GM10248 (cell line): ENCODE measurements at regions not wholly inside any gene's neighbourhood (a gene's known extent, or its start where the extent isn't known, plus 50 kb on each side); places are given as distances from the start of the nearest gene placed in this dataset.

Experiments used
- CTCF ChIA-PET: fragments of 300-600 bp; sonication (Branson Sonifier 250); formaldehyde crosslinking; extraction: SDS; loops from one replicate; lab custom pipeline; 2021; ENCODE audit warnings: antibody characterized with exemption; lab: Yijun Ruan, JAX
- POLR2A ChIA-PET: fragments of 350-650 bp; sonication (Branson Sonifier 250); formaldehyde crosslinking; extraction: SDS; loops from one replicate; lab custom pipeline; 2020; ENCODE audit warnings: antibody characterized with exemption; lab: Yijun Ruan, JAX
- DNase-seq: peaks from one replicate; pipeline ENCODE4 v3.0.0; 2012; ENCODE audit errors: extremely low spot score
- TF ChIP-seq, protein P1 (sequence below): IDR thresholded peaks from 2 replicates; pipeline ENCODE4 v1.5.1; 2012; ENCODE audit warnings: mild to moderate bottlenecking, low read depth; ENCODE audit errors: extremely low read depth, missing control alignments, control extremely low read depth

DNA sequence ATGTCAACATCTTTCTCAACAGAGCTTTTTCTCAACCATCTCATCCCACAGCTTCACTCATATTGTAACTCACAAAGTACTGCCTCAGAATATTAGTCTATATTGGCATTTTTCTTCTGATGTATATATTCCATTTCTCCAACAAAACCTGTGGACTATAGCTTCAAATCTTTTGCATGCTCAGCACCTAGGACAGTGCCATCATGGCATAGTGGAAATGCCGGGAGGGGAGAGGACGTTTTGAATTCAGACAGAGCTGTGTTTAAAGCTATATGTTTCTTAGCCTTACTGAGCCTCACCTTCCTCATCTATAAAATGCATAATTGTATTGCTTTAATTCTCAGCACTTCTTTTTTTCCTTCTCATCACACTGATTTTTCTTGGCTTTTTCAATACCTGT is 452.6 kb downstream of the GALC start:
- ChIA-PET CTCF (interaction anchor here (1.2 kb wide), 1 partner anchor 10 kb away, joined by 3 read pairs; no protein-coding TSS in a partner anchor), POLR2A (no interaction called here)
- TF ChIP-seq, protein P1, sequence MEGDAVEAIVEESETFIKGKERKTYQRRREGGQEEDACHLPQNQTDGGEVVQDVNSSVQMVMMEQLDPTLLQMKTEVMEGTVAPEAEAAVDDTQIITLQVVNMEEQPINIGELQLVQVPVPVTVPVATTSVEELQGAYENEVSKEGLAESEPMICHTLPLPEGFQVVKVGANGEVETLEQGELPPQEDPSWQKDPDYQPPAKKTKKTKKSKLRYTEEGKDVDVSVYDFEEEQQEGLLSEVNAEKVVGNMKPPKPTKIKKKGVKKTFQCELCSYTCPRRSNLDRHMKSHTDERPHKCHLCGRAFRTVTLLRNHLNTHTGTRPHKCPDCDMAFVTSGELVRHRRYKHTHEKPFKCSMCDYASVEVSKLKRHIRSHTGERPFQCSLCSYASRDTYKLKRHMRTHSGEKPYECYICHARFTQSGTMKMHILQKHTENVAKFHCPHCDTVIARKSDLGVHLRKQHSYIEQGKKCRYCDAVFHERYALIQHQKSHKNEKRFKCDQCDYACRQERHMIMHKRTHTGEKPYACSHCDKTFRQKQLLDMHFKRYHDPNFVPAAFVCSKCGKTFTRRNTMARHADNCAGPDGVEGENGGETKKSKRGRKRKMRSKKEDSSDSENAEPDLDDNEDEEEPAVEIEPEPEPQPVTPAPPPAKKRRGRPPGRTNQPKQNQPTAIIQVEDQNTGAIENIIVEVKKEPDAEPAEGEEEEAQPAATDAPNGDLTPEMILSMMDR, result no peak
- no peak for DNase-seq

DNA sequence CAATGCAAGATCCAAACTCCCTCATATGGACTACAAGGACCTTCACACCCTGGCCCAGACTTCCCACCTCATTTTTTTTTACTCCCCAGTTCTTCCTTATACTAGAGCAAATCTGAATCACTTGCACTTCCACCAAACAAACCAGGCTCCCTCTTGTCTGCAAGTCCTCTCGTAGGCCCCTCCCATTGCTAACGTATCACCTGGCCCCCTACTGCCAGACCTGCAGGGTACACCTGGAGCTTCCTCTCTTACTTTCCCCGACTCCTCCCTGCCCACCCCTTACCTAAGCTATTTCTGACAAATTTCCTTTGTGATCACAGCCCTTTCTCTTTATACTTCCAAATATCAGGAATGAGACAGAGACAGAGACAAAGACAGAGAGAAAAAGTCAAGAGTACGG is 463.9 kb downstream of the GALC start:
- CTCF ChIA-PET, result interaction anchor here (1.2 to 1.8 kb wide), 2 partner anchors 8 to 10 kb away, joined by 3 to 7 read pairs; no protein-coding TSS in a partner anchor
- POLR2A ChIA-PET, result no interaction called here
- no peak for DNase-seq
- TF ChIP-seq, protein P1, result no peak

DNA sequence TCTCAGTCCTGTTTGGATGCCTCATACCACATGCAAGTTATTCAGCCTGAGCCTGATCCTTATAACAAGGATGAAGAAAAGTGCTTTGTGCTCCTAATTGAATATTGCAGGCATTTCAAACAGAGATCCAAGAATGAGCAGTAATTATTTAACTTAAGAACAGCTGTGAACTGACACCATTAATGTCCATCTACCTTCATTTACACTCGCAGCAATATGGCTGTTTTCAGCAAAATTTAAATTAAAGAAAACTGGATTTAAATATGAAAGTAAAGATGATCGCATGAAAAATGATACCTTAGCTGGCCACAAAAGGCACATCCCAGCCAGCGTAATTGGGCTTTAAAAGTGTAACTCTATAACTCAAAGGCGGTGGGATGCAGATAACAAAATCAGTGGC is 466.3 kb downstream of the GALC start:
- POLR2A ChIA-PET, result no interaction called here
- TF ChIP-seq, protein P1, result no peak
- no peak for DNase-seq
- CTCF ChIA-PET, result interaction anchor here (1.4 kb wide), 1 partner anchor 10 kb away, joined by 5 read pairs; no protein-coding TSS in a partner anchor

DNA sequence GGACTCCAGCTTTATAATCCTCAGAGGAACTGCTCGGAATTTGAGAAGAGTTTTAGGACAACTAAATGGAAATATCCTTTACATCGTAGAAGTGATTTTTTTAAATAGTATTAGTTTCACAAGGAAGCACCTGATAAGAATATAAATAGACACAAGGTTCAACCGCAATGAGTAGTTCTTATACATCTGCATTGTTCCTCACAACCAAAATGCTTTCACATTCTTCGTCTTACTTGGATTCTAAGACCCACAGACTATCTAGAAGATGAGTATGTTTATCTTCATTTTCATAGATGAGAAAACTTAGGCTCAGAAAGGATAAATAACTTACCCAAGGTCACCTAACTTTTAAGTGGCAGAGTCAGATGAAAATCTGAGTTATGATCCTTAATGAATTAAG is 469.0 kb downstream of the GALC start:
- DNase-seq, result no peak
- CTCF ChIA-PET, result no interaction called here
- TF ChIP-seq, protein P1, result no peak
- POLR2A ChIA-PET, result no interaction called here

DNA sequence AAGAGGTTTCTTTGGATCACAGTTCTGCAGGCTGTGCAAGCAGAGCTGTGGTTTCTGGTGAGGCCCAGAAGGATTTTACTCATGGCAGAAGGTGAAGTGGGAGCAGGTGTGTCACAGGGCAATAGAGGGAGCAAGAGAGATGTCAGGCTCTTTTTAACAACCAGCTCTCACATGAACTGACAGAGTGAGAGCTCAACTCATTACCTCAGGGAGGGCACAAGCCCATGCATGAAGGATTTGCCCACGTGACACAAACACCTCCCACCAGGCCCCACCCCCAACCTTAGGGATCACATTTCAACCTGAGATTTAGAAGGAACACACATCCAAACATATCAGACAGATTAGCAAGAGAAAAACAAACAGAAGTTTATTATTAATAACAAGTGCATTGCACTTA is 470.4 kb downstream of the GALC start:
- ChIA-PET POLR2A (no interaction called here), CTCF (no interaction called here)
- TF ChIP-seq, protein P1, result no peak
- no peak for DNase-seq

DNA sequence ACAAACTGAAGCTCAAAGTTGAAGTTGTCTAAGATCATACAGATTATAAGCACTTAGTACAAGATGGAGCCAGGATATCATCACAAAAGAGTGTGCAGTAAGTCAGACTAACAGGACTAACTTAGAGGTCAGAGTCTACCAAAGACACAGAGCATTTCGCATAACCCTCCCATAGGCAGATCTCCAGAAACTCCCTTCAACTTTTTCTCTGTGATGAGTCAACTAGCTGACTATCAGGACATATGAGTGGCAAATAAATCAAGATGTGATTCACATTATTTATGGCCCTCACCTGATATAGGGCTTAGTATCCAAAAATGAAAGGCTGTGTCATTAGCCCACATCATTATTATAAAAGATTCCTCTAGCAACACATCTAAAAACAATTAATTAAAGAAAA is 484.6 kb downstream of the GALC start:
- CTCF ChIA-PET, result no interaction called here
- TF ChIP-seq, protein P1, result no peak
- POLR2A ChIA-PET, result no interaction called here
- no peak for DNase-seq

DNA sequence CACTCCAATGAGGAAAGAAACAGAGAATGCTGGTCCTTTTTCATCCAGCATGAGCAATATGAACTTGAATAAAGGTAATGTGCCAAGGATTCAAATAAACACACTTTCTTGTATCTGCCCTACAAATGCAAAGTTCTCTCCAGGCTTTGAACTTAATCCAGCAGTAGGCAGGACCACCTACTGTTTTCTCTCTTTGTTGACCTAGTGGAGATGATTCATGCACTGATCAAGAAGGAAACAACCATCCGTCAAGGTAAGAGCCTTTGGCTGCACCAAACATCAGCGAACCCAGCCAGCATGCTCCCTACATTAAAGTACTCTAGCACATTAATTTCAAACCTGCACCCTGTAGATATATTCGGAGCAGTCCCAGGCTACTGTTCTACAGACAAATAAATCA is 489.3 kb downstream of the GALC start:
- ChIA-PET CTCF (interaction anchor here (1.0 kb wide), 1 partner anchor 10 kb away, joined by 3 read pairs; no protein-coding TSS in a partner anchor), POLR2A (no interaction called here)
- TF ChIP-seq, protein P1, result no peak
- DNase-seq, result no peak
